A673 (cell line): ENCODE measurements at regions not wholly inside any gene's neighbourhood (a gene's known extent, or its start where the extent isn't known, plus 50 kb on each side); places are given as distances from the start of the nearest gene placed in this dataset.

Source experiments
- BruUV-seq: library from RNA; stranded (reverse); fragments of 400-500 nt; replicated peaks from 2 replicates; lab custom pipeline; 2021; lab: Mats Ljungman, UMichigan
- CTCF ChIA-PET: fragments of 300-600 bp; sonication (Branson Sonifier 250); formaldehyde crosslinking; loops from one replicate; lab custom pipeline; 2022; ENCODE audit warnings: antibody characterized with exemption; lab: Charles Lee
- POLR2A ChIA-PET: fragments of 300-600 bp; sonication (Branson Sonifier 250); formaldehyde crosslinking; loops from one replicate; lab custom pipeline; 2022; ENCODE audit warnings: antibody characterized with exemption; ENCODE audit not compliant: low non-redundant PET; lab: Charles Lee
- DNase-seq: peaks from one replicate; pipeline ENCODE4 v3.0.0-alpha.2; 2015; ENCODE audit warnings: low spot score
- H3K27ac ChIP-seq: fragments of 200-600 bp; sonication (generic); 2 replicates; pipeline ENCODE4 v1.5.1; 2016; ENCODE audit warnings: mixed run types, low read depth, mild to moderate bottlenecking, mixed read lengths, antibody characterized with exemption, low read length; ENCODE audit not compliant: poor library complexity, severe bottlenecking
- H3K27me3 ChIP-seq: fragments of 200-600 bp; sonication (generic); replicated peaks from 2 replicates; pipeline ENCODE4 v1.6.1; 2017; ENCODE audit warnings: mixed run types, low read depth, mild to moderate bottlenecking, mixed read lengths, antibody characterized with exemption, low read length; ENCODE audit not compliant: insufficient read depth, poor library complexity
- H3K36me3 ChIP-seq: fragments of 200-600 bp; sonication (generic); 2 replicates; pipeline ENCODE4 v1.6.1; 2016; ENCODE audit warnings: mixed run types, mild to moderate bottlenecking, mixed read lengths, antibody characterized with exemption, low read length; ENCODE audit not compliant: insufficient read depth, poor library complexity, severe bottlenecking
- H3K4me1 ChIP-seq: fragments of 200-600 bp; sonication (generic); 2 replicates; pipeline ENCODE4 v1.6.1; 2017; ENCODE audit warnings: mixed run types, mild to moderate bottlenecking, mixed read lengths, antibody characterized with exemption, low read length; ENCODE audit not compliant: insufficient read depth, poor library complexity, severe bottlenecking
- H3K4me3 ChIP-seq: fragments of 200-600 bp; sonication (generic); 2 replicates; pipeline ENCODE4 v1.5.1; 2016; ENCODE audit warnings: low read depth, mixed run types, mild to moderate bottlenecking, mixed read lengths, low read length; ENCODE audit not compliant: poor library complexity, severe bottlenecking
- H3K9me3 ChIP-seq: fragments of 200-600 bp; sonication (generic); 2 replicates; pipeline ENCODE4 v1.6.1; 2016; ENCODE audit warnings: mixed run types, low read depth, mild to moderate bottlenecking, mixed read lengths, antibody characterized with exemption, low read length; ENCODE audit not compliant: poor library complexity, severe bottlenecking
- CTCF ChIP-seq: fragments of 300-800, 200-600 bp; sonication (generic); conservative IDR thresholded peaks from 2 replicates; pipeline ENCODE4 v1.5.1; 2017; ENCODE audit warnings: low read depth, mild to moderate bottlenecking, antibody characterized with exemption, low read length, moderate library complexity, mixed read lengths
- EZH2 ChIP-seq: fragments of 200-600 bp; sonication (generic); IDR thresholded peaks from 2 replicates; pipeline ENCODE4 v1.6.1; 2017; ENCODE audit warnings: borderline replicate concordance, low read depth, mild to moderate bottlenecking, mixed read lengths, antibody characterized with exemption, low read length; ENCODE audit not compliant: poor library complexity, severe bottlenecking
- intact Hi-C: fragments of 100-400 bp; cut with micrococcal nuclease; formaldehyde crosslinking; loops from one replicate; pipeline ENCODE4 v1.10.0; 2022; ENCODE audit not compliant: unreplicated experiment

GRCh38 chr3:53401154-53401553, 53.8 kb upstream of the DCP1A start:
- no TSS peak for BruUV-seq
- POLR2A ChIA-PET = no interaction called here
- H3K4me3 ChIP-seq = no peak overlapping the region

DNA sequence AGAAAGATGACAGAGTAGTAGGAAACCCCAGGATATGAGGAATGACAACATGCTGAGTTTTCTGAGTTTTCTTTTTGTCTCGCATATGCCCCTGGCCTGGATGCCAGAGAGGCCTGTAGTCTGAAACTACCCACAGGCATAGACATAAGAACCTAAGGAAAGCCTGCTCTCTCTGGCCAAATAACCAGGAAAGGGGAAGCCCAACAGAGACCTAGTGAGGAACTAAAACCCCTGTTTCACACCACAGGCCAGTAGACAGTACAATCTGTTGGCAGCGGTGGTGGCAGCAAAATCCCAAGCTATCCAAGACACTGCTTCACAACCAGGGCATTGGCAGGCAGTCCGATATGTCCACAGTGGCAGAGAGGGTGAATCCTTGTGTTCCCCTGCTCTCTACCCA, 55.0 kb upstream of the DCP1A start:
- POLR2A ChIA-PET = no interaction called here
- H3K4me1 ChIP-seq = no peaks in the 10 kb centered on the region
- no TSS peak for BruUV-seq
- DNase-seq = no peak
- H3K36me3 ChIP-seq = no peaks in the 10 kb centered on the region
- H3K4me3 ChIP-seq = no peak overlapping the region
- CTCF ChIA-PET = no interaction called here
- no peak overlapping the region for H3K27ac ChIP-seq
- no peaks in the 10 kb centered on the region for H3K9me3 ChIP-seq
- intact Hi-C loops = no loop called here
- H3K27me3 ChIP-seq = no peaks in the 10 kb centered on the region
- no peak for TF ChIP-seq EZH2
- no peak for TF ChIP-seq CTCF

More at GRCh38 chr3:53401154-53401553, 53.8 kb upstream of the DCP1A start:
- H3K27ac ChIP-seq = no peak overlapping the region
- no peaks in the 10 kb centered on the region for H3K36me3 ChIP-seq
- no peaks in the 10 kb centered on the region for H3K27me3 ChIP-seq
- no peak for DNase-seq
- H3K9me3 ChIP-seq = no peaks in the 10 kb centered on the region
- intact Hi-C loops = no loop called here
- TF ChIP-seq EZH2 (no peak), CTCF (no peak)
- H3K4me1 ChIP-seq = no peaks in the 10 kb centered on the region
- CTCF ChIA-PET = no interaction called here

GRCh38 chr3:53411371-53411770, 64.0 kb upstream of the DCP1A start:
- CTCF ChIA-PET = no interaction called here
- POLR2A ChIA-PET = no interaction called here
- no TSS peak for BruUV-seq
- Histone ChIP-seq H3K4me3 (no peak overlapping the region), H3K9me3 (peaks cover 9% of the 10 kb centered on the region), H3K36me3 (no peaks in the 10 kb centered on the region), H3K4me1 (no peaks in the 10 kb centered on the region), H3K27me3 (no peaks in the 10 kb centered on the region), H3K27ac (no peak overlapping the region)
- intact Hi-C loops = no loop called here
- DNase-seq = no peak
- TF ChIP-seq EZH2 (no peak), CTCF (no peak)
